ENCODE measurements at regions not wholly inside any gene's neighbourhood (a gene's known extent, or its start where the extent isn't known, plus 50 kb on each side); places are given as distances from the start of the nearest gene placed in this dataset.
"Not testable (repeated sequence)": the region's sequence is repeated elsewhere in the genome, so short reads cannot be mapped to it uniquely, and the experiment has no call there.

- H3K4me3 ChIP-seq: no peak overlapping the region
- TF ChIP-seq CTCF (IDR thresholded peaks at IDR 0.05 in 4 of 5, conservative IDR thresholded peaks at IDR 0.05 in 1 of 5) (no peak), POLR2A (IDR thresholded peaks at IDR 0.05) (no peak)
- no peak for DNase-seq
- peaks cover 0 to 4% (median 0%) of the 10 kb centered on the region in 3 donors for H3K9me3 ChIP-seq
- H3K4me1 ChIP-seq: no peaks in the 10 kb centered on the region
- H3K36me3 ChIP-seq: no peaks in the 10 kb centered on the region
- H3K27me3 ChIP-seq: peaks cover 0 to 11% (median 0%) of the 10 kb centered on the region in 3 donors
- intact Hi-C loops (cut with DNase I; ENCODE audit: low total_unique reads): no loop called here
- ATAC-seq: no peak
- H3K27ac ChIP-seq: no peak overlapping the region
- in situ Hi-C loops (cut with MboI; ENCODE audit: low sequenced_read_pairs in 4 of 4): no loop called here
These were observed 82.9 kb upstream of the RAB12 start for GRCh38 chr18:8526332-8526731.

- H3K9me3 ChIP-seq: peaks cover 0 to 13% (median 0%) of the 10 kb centered on the region in 3 donors
- in situ Hi-C loops (cut with MboI; ENCODE audit: low sequenced_read_pairs in 4 of 4): no loop called here
- intact Hi-C loops (cut with DNase I; ENCODE audit: low total_unique reads): no loop called here
- no peak overlapping the region for H3K4me3 ChIP-seq
- H3K4me1 ChIP-seq: no peaks in the 10 kb centered on the region
- peaks cover 0 to 6% (median under 1%) of the 10 kb centered on the region in 3 donors for H3K27me3 ChIP-seq
- no peaks in the 10 kb centered on the region for H3K36me3 ChIP-seq
- DNase-seq: no peak
- TF ChIP-seq POLR2A (IDR thresholded peaks at IDR 0.05) (no peak), CTCF (IDR thresholded peaks at IDR 0.05 in 4 of 5, conservative IDR thresholded peaks at IDR 0.05 in 1 of 5) (no peak)
- no peak for ATAC-seq
- H3K27ac ChIP-seq: no peak overlapping the region
These were observed 79.6 kb upstream of the RAB12 start for GRCh38 chr18:8529609-8530008.

- peak overlapping the region in 1 of 4 donors; percentile 6 for H3K4me3 ChIP-seq
- intact Hi-C loops (cut with DNase I; ENCODE audit: low total_unique reads); DNase-seq; in situ Hi-C loops (cut with MboI; ENCODE audit: low sequenced_read_pairs in 4 of 4); H3K27me3 ChIP-seq; H3K36me3 ChIP-seq; H3K4me1 ChIP-seq; H3K27ac ChIP-seq; ATAC-seq: not testable (repeated sequence)
- peaks cover 0 to 13% (median 0%) of the 10 kb centered on the region in 3 donors for H3K9me3 ChIP-seq
These were observed 78.2 kb upstream of the RAB12 start for GRCh38 chr18:8531084-8531483.

GRCh38 chr18:8536231-8536630 is 73.0 kb upstream of the RAB12 start:
- in situ Hi-C loops (cut with MboI; ENCODE audit: low sequenced_read_pairs in 4 of 4) (no loop called here), intact Hi-C loops (cut with DNase I; ENCODE audit: low total_unique reads) (no loop called here)
- H3K9me3 ChIP-seq: peaks cover 0 to 9% (median 0%) of the 10 kb centered on the region in 3 donors
- ATAC-seq (no peak), DNase-seq (no peak)
- no peak overlapping the region for H3K4me3 ChIP-seq
- no peaks in the 10 kb centered on the region for H3K36me3 ChIP-seq
- no peaks in the 10 kb centered on the region for H3K4me1 ChIP-seq
- no peak overlapping the region for H3K27ac ChIP-seq
- peaks cover 0 to 6% (median 0%) of the 10 kb centered on the region in 3 donors for H3K27me3 ChIP-seq
- no peak for TF ChIP-seq CTCF (IDR thresholded peaks at IDR 0.05 in 4 of 5, conservative IDR thresholded peaks at IDR 0.05 in 1 of 5)
- no peak for TF ChIP-seq POLR2A (IDR thresholded peaks at IDR 0.05)

GRCh38 chr18:8536922-8537321 is 72.3 kb upstream of the RAB12 start:
- no peaks in the 10 kb centered on the region for H3K36me3 ChIP-seq
- no peak overlapping the region for H3K4me3 ChIP-seq
- peaks cover 0 to 6% (median 0%) of the 10 kb centered on the region in 3 donors for H3K27me3 ChIP-seq
- H3K27ac ChIP-seq: no peak overlapping the region
- DNase-seq: no peak
- in situ Hi-C loops (cut with MboI; ENCODE audit: low sequenced_read_pairs in 4 of 4): no loop called here
- TF ChIP-seq CTCF (IDR thresholded peaks at IDR 0.05 in 4 of 5, conservative IDR thresholded peaks at IDR 0.05 in 1 of 5) (no peak), POLR2A (IDR thresholded peaks at IDR 0.05) (no peak)
- no peaks in the 10 kb centered on the region for H3K4me1 ChIP-seq
- ATAC-seq: no peak
- H3K9me3 ChIP-seq: peaks cover 0 to 5% (median 0%) of the 10 kb centered on the region in 3 donors
- intact Hi-C loops (cut with DNase I; ENCODE audit: low total_unique reads): no loop called here

Data from gastrocnemius medialis (tissue), 4 donors.